ENCODE measurements at regions not wholly inside any gene's neighbourhood (a gene's known extent, or its start where the extent isn't known, plus 50 kb on each side); places are given as distances from the start of the nearest gene placed in this dataset.

- H3K27me3 ChIP-seq (ENCODE audit: control insufficient read depth in 3 of 3, insufficient read depth in 3 of 3, low read length in 2 of 3): no peaks in the 10 kb centered on the region
- WGBS, 2 donors: 77 to 80% methylated on average over 4 of the region's 4 CpGs
- ATAC-seq (ENCODE audit: insufficient read depth, low FRiP score) (no peak), DNase-seq (no peak)
- no peak overlapping the region for H3K27ac ChIP-seq (ENCODE audit: low read depth in 1 of 2, low read length in 1 of 2)
- no peak for TF ChIP-seq CTCF (IDR thresholded peaks at IDR 0.05; ENCODE audit: control extremely low read depth, extremely low read depth)
- H3K4me1 ChIP-seq (ENCODE audit: control insufficient read depth in 5 of 5, insufficient read depth in 5 of 5, low read length in 5 of 5): no peaks in the 10 kb centered on the region
- H3K9ac ChIP-seq (ENCODE audit: insufficient read depth in 1 of 2, low read length in 2 of 2): no peak overlapping the region
- no peaks in the 10 kb centered on the region for H3K9me3 ChIP-seq (ENCODE audit: control insufficient read depth in 4 of 4, insufficient read depth in 3 of 4, low read length in 3 of 4)
- H3K36me3 ChIP-seq (ENCODE audit: control insufficient read depth in 4 of 4, insufficient read depth in 4 of 4, low read length in 4 of 4): no peaks in the 10 kb centered on the region
- no peak overlapping the region for H3K4me3 ChIP-seq
Observed at GRCh38 chr13:23955064-23955463, 57.8 kb upstream of the C1QTNF9B start.

- 53 to 59% methylated on average over 4 of the region's 4 CpGs for WGBS, 2 donors
- H3K36me3 ChIP-seq (ENCODE audit: control insufficient read depth in 4 of 4, insufficient read depth in 4 of 4, low read length in 4 of 4): no peaks in the 10 kb centered on the region
- no peaks in the 10 kb centered on the region for H3K27me3 ChIP-seq (ENCODE audit: control insufficient read depth in 3 of 3, insufficient read depth in 3 of 3, low read length in 2 of 3)
- H3K4me3 ChIP-seq: no peak overlapping the region
- ATAC-seq (ENCODE audit: insufficient read depth, low FRiP score) (no peak), DNase-seq (no peak)
- H3K27ac ChIP-seq (ENCODE audit: low read depth in 1 of 2, low read length in 1 of 2): no peak overlapping the region
- H3K9me3 ChIP-seq (ENCODE audit: control insufficient read depth in 4 of 4, insufficient read depth in 3 of 4, low read length in 3 of 4): no peaks in the 10 kb centered on the region
- H3K9ac ChIP-seq (ENCODE audit: insufficient read depth in 1 of 2, low read length in 2 of 2): no peak overlapping the region
- TF ChIP-seq CTCF (IDR thresholded peaks at IDR 0.05; ENCODE audit: control extremely low read depth, extremely low read depth): no peak
- H3K4me1 ChIP-seq (ENCODE audit: control insufficient read depth in 5 of 5, insufficient read depth in 5 of 5, low read length in 5 of 5): no peaks in the 10 kb centered on the region
Observed at GRCh38 chr13:23956106-23956505, 58.8 kb upstream of the C1QTNF9B start.

GRCh38 chr13:23957981-23958380 lies 60.7 kb upstream of the C1QTNF9B start:
- H3K4me3 ChIP-seq: no peak overlapping the region
- no peak for DNase-seq
- 87 to 94% methylated on average over 4 of the region's 4 CpGs for WGBS, 2 donors
- no peaks in the 10 kb centered on the region for H3K36me3 ChIP-seq (ENCODE audit: control insufficient read depth in 4 of 4, insufficient read depth in 4 of 4, low read length in 4 of 4)
- H3K4me1 ChIP-seq (ENCODE audit: control insufficient read depth in 5 of 5, insufficient read depth in 5 of 5, low read length in 5 of 5): no peaks in the 10 kb centered on the region
- no peak overlapping the region for H3K9ac ChIP-seq (ENCODE audit: insufficient read depth in 1 of 2, low read length in 2 of 2)
- H3K9me3 ChIP-seq (ENCODE audit: control insufficient read depth in 4 of 4, insufficient read depth in 3 of 4, low read length in 3 of 4): no peaks in the 10 kb centered on the region
- H3K27me3 ChIP-seq (ENCODE audit: control insufficient read depth in 3 of 3, insufficient read depth in 3 of 3, low read length in 2 of 3): no peaks in the 10 kb centered on the region
- no peak for TF ChIP-seq CTCF (IDR thresholded peaks at IDR 0.05; ENCODE audit: control extremely low read depth, extremely low read depth)
- no peak for ATAC-seq (ENCODE audit: insufficient read depth, low FRiP score)
- H3K27ac ChIP-seq (ENCODE audit: low read depth in 1 of 2, low read length in 1 of 2): no peak overlapping the region

GRCh38 chr13:23959231-23959862 lies 62.0 kb upstream of the C1QTNF9B start:
- Histone ChIP-seq H3K36me3 (ENCODE audit: control insufficient read depth in 4 of 4, insufficient read depth in 4 of 4, low read length in 4 of 4) (no peaks in the 10 kb centered on the region), H3K4me3 (no peak overlapping the region), H3K4me1 (ENCODE audit: control insufficient read depth in 5 of 5, insufficient read depth in 5 of 5, low read length in 5 of 5) (no peaks in the 10 kb centered on the region), H3K9ac (ENCODE audit: insufficient read depth in 1 of 2, low read length in 2 of 2) (no peak overlapping the region), H3K27ac (ENCODE audit: low read depth in 1 of 2, low read length in 1 of 2) (no peak overlapping the region), H3K9me3 (ENCODE audit: control insufficient read depth in 4 of 4, insufficient read depth in 3 of 4, low read length in 3 of 4) (no peaks in the 10 kb centered on the region), H3K27me3 (ENCODE audit: control insufficient read depth in 3 of 3, insufficient read depth in 3 of 3, low read length in 2 of 3) (no peaks in the 10 kb centered on the region)
- no peak for TF ChIP-seq CTCF (IDR thresholded peaks at IDR 0.05; ENCODE audit: control extremely low read depth, extremely low read depth)
- peak in 1 of 3 donors; percentile 19 for DNase-seq
- 75 to 84% methylated on average over 2 of the region's 2 CpGs for WGBS, 2 donors
- ATAC-seq (ENCODE audit: insufficient read depth, low FRiP score): no peak

All from lung (tissue), 11 donors.